Iris pigment epithelial cell (primary cell): ENCODE measurements at regions not wholly inside any gene's neighbourhood (a gene's known extent, or its start where the extent isn't known, plus 50 kb on each side); places are given as distances from the start of the nearest gene placed in this dataset.
"Not testable (repeated sequence)": the region's sequence is repeated elsewhere in the genome, so short reads cannot be mapped to it uniquely, and the experiment has no call there.

Experiments
- DNase-seq: peaks from one replicate; pipeline ENCODE4 v3.0.0-alpha.2; 2011; ENCODE audit warnings: low read depth

- DNase-seq, result no peak
Measured at GRCh38 chr7:138169441-138169851, 93.2 kb downstream of the AKR1D1 start.

GRCh38 chr7:138170298-138170697, 94.0 kb downstream of the AKR1D1 start:
- no peak for DNase-seq

GRCh38 chr7:138170959-138171703, 94.9 kb downstream of the AKR1D1 start:
- no peak for DNase-seq

- DNase-seq, result no peak
Measured at GRCh38 chr7:138173548-138173947, 97.3 kb downstream of the AKR1D1 start.

GRCh38 chr7:138176060-138176459, 99.8 kb downstream of the AKR1D1 start:
- no peak for DNase-seq

DNA sequence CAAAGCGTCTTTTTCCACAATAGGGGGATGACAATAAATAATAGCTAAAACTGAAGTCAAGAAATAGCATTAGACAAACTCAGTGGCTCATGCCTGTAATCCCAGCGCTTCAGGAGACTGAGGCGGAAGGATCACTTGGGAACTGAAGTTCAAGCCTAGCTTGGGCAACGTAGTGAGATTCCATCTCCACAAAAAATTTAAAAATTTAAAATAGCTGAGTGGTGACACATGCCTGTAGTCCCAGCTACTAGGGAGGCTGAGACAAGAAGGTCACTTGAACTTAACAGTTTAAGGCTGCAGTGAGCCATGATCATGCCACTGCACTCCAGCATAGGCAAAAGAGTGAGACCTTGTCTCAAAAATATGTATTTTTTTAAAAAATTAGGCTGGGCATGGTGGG, 107.9 kb downstream of the AKR1D1 start:
- DNase-seq, result no peak

- DNase-seq, result no peak
Measured at GRCh38 chr7:138185132-138185908, 109.1 kb downstream of the AKR1D1 start.

- DNase-seq, result peak; percentile 50
Measured at GRCh38 chr7:138186951-138187351, 110.7 kb downstream of the AKR1D1 start.

GRCh38 chr7:138188290-138188858, 112.1 kb downstream of the AKR1D1 start:
- DNase-seq, result no peak

GRCh38 chr7:138194567-138194966, 118.3 kb downstream of the AKR1D1 start:
- DNase-seq, result no peak

GRCh38 chr7:138195151-138195571, 118.9 kb downstream of the AKR1D1 start:
- no peak for DNase-seq

GRCh38 chr7:138196503-138196946, 120.3 kb downstream of the AKR1D1 start:
- DNase-seq, result not testable (repeated sequence)

- peak; percentile 13 for DNase-seq
Measured at GRCh38 chr7:138196971-138197896, 121.0 kb downstream of the AKR1D1 start.

DNA sequence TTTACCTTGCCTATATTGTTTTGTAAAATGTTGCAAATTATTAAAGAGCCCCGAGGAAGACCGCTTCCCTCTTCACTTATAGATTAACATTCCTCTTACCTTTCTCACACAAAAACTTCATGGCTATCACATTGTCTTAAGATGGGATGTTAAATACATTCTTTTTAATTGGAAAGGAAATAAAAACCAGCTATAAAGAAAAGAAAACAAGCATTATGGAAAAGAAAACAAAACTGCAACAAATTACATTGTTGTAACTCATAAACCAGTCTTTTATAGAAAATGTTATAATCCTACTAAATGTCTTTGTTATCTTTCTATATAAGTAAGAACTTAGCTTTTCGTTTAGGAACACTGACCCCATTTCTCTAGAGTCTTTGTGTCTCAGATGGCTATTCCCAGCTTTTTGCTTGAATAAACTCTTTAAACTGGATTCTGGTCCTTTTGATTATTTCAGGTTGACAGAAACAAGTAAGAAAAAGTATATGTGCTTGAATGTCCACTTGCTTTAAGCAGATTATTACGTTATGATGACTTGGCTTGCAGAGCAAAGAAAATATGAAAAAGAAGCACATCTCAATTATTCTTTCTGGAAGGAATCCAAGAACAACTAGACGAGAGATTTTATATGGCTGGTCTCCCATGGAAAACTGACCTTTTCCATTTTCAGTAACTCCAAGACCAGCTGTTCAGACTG, 128.2 kb downstream of the AKR1D1 start:
- peak; percentile 8 for DNase-seq

DNA sequence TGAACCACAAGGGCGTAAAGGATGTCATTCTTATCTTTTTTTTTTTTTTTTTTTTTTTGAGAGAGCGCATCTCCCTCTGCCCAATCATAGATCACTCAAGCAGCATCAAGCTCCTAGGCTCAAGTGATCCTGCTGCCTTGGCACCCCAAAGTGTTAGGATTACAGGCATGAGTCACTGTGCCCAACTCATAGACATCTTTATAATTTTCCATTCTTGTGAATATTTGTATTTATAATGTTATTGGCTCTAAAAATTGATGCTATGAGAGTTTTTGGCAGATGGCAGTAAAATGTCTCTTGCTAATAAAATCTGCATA, 128.7 kb downstream of the AKR1D1 start:
- DNase-seq, result no peak

GRCh38 chr7:138205614-138206150, 129.4 kb downstream of the AKR1D1 start:
- DNase-seq, result peak; percentile 17

GRCh38 chr7:138207555-138207971, 131.3 kb downstream of the AKR1D1 start:
- no peak for DNase-seq

- no peak for DNase-seq
Measured at GRCh38 chr7:138208142-138208570, 131.9 kb downstream of the AKR1D1 start.

- no peak for DNase-seq
Measured at GRCh38 chr7:138208864-138209263, 132.6 kb downstream of the AKR1D1 start.

DNA sequence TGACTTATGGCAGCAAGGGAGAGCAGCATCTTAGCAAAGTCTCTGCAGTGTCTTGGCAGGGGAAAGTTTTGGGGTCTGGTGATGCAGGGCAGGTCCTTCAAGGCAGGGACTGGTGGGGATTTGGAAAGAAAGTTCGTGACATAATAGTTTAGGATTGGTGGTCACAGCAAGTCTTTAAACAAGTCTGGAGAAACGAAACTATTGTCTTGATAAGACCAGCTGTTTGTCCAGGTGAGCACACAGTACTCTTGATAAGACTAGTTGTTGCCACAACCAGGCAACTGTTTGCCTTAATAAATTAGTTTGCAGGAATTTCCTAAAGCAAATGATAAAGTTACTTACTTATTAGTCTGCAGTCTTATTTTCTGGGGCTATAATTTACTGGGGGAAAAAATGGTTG, 136.1 kb downstream of the AKR1D1 start:
- DNase-seq, result no peak

GRCh38 chr7:138214926-138215325, 138.7 kb downstream of the AKR1D1 start:
- no peak for DNase-seq
